ENCODE measurements at regions not wholly inside any gene's neighbourhood (a gene's known extent, or its start where the extent isn't known, plus 50 kb on each side); places are given as distances from the start of the nearest gene placed in this dataset.
"Not testable (repeated sequence)": the region's sequence is repeated elsewhere in the genome, so short reads cannot be mapped to it uniquely, and the experiment has no call there.

GRCh38 chr14:71338153-71338552 lies 430.9 kb downstream of the PCNX1 start:
- in situ Hi-C loops (cut with HindIII; ENCODE audit: low pct_unique_long_range_greater_than_20kb, low sequenced_read_pairs), result no loop called here

DNA sequence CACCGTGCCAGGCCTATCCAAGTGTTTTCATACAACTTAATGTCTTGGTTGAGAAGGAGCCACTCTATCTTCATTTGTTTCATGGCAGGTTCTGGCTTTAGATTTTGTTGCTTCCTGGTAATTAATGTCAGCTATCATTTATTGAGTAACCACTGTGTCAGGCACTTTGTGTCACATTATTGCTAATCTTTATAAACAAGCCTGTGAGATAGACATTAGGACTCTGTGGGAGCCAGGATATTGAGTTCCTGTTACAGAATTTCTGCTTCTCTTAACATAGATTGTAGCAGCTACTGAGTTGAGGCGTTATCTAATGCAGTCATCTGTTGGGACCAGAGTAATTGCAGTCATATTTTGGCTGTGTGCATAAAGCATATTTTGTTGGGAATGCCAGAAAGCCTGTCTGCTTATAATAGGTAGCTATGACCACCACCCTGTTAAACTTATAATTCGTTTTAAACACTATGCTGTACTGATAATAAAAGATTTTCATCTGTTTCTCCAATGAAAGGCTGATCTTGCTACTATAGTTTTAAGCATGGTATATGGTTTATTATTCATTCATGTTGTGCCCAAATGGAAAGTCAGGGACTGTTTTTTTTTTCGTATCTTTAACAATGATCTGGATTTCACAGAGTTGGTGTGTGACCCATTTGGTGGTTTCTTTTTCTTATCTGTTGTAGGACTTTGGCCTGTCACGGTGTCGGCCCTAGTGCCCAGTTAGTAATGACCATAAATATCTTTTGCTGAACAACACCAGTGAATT lies 432.6 kb downstream of the PCNX1 start:
- in situ Hi-C loops (cut with HindIII; ENCODE audit: low pct_unique_long_range_greater_than_20kb, low sequenced_read_pairs), result no loop called here
- DNase-seq (ENCODE audit: low read depth), result no peak

More at GRCh38 chr14:71338153-71338552, 430.9 kb downstream of the PCNX1 start:
- DNase-seq (ENCODE audit: low read depth), result no peak

GRCh38 chr14:71341156-71341555 lies 433.9 kb downstream of the PCNX1 start:
- DNase-seq (ENCODE audit: low read depth), result no peak

DNA sequence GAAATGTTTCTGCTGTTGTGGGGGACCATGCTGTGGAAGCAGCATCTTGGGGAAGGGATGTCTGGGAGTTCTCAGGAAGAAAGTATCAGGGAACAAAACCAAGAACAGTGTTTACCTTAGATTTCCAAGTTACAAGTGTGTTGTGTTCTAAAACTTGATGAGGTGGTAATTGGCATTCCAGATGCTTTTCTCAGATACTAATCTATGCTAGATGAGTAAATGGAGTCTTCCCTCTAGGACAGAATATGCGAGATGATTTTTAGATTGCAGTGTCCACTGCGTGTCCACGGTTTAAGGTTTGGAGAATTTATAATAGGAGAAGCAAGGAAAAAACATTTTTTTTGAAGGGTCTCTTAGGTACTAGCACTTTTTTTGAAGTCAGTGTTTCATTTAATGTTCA lies 436.5 kb downstream of the PCNX1 start:
- in situ Hi-C loops (cut with HindIII; ENCODE audit: low pct_unique_long_range_greater_than_20kb, low sequenced_read_pairs), result no loop called here
- no peak for DNase-seq (ENCODE audit: low read depth)

More at GRCh38 chr14:71341156-71341555, 433.9 kb downstream of the PCNX1 start:
- in situ Hi-C loops (cut with HindIII; ENCODE audit: low pct_unique_long_range_greater_than_20kb, low sequenced_read_pairs), result no loop called here

- in situ Hi-C loops (cut with HindIII; ENCODE audit: low pct_unique_long_range_greater_than_20kb, low sequenced_read_pairs), result no loop called here
- DNase-seq (ENCODE audit: low read depth), result no peak
Observed at GRCh38 chr14:71344506-71344905, 437.2 kb downstream of the PCNX1 start.

- in situ Hi-C loops (cut with HindIII; ENCODE audit: low pct_unique_long_range_greater_than_20kb, low sequenced_read_pairs), result no loop called here
- no peak for DNase-seq (ENCODE audit: low read depth)
Observed at GRCh38 chr14:71346685-71347084, 439.4 kb downstream of the PCNX1 start.

GRCh38 chr14:71348394-71348793 lies 441.1 kb downstream of the PCNX1 start:
- in situ Hi-C loops (cut with HindIII; ENCODE audit: low pct_unique_long_range_greater_than_20kb, low sequenced_read_pairs), result no loop called here
- DNase-seq (ENCODE audit: low read depth), result no peak

DNA sequence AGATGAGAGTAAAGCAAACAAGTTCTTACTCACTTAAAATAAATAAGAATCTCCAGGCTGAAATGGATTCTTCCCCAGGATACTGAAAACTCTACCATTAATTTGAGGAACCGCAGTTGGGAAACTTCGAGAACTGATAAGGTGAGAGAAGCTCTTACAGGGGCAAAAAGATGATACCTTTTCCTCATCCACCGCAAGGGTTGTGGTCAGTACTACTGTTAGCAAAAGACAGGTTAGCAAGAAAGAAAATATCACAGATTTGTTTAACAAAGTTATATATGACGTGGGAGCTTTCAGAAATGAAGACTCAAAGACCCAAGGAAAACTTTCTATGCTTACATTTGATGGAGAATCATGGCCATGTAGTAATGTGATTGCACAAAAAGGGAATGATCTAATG lies 441.6 kb downstream of the PCNX1 start:
- no peak for DNase-seq (ENCODE audit: low read depth)
- in situ Hi-C loops (cut with HindIII; ENCODE audit: low pct_unique_long_range_greater_than_20kb, low sequenced_read_pairs), result no loop called here

GRCh38 chr14:71354142-71354541 lies 446.9 kb downstream of the PCNX1 start:
- in situ Hi-C loops (cut with HindIII; ENCODE audit: low pct_unique_long_range_greater_than_20kb, low sequenced_read_pairs), result no loop called here
- DNase-seq (ENCODE audit: low read depth), result no peak

DNA sequence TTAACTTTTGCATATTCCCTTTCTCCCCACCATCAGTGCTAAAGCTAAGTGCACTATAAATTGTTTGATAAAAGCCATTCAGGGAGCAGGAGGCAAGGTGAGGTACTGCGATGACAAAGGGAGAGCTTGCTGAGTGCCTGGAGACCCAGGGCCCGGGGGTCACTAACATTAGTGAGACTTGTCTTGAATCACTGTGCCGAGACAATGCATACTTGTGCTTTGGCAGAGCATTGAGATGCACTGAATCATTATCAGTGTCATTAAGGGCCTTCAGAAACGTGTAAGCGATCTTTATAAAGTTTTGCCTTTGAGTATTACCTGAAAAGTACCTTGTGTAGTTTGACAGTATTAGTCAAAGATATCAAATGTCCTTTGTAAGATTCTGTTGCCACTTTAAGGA lies 447.5 kb downstream of the PCNX1 start:
- in situ Hi-C loops (cut with HindIII; ENCODE audit: low pct_unique_long_range_greater_than_20kb, low sequenced_read_pairs), result no loop called here
- no peak for DNase-seq (ENCODE audit: low read depth)

GRCh38 chr14:71355324-71356201 lies 448.3 kb downstream of the PCNX1 start:
- in situ Hi-C loops (cut with HindIII; ENCODE audit: low pct_unique_long_range_greater_than_20kb, low sequenced_read_pairs), result no loop called here
- no peak for DNase-seq (ENCODE audit: low read depth)

- in situ Hi-C loops (cut with HindIII; ENCODE audit: low pct_unique_long_range_greater_than_20kb, low sequenced_read_pairs), result no loop called here
- DNase-seq (ENCODE audit: low read depth), result no peak
Observed at GRCh38 chr14:71358209-71358931, 451.1 kb downstream of the PCNX1 start.

- DNase-seq (ENCODE audit: low read depth), result not testable (repeated sequence)
Observed at GRCh38 chr14:71358932-71359421, 451.7 kb downstream of the PCNX1 start.

GRCh38 chr14:71359823-71360222 lies 452.6 kb downstream of the PCNX1 start:
- DNase-seq (ENCODE audit: low read depth), result no peak
- in situ Hi-C loops (cut with HindIII; ENCODE audit: low pct_unique_long_range_greater_than_20kb, low sequenced_read_pairs), result no loop called here

More at GRCh38 chr14:71358932-71359421, 451.7 kb downstream of the PCNX1 start:
- in situ Hi-C loops (cut with HindIII; ENCODE audit: low pct_unique_long_range_greater_than_20kb, low sequenced_read_pairs), result not testable (repeated sequence)

GRCh38 chr14:71361336-71361735 lies 454.1 kb downstream of the PCNX1 start:
- in situ Hi-C loops (cut with HindIII; ENCODE audit: low pct_unique_long_range_greater_than_20kb, low sequenced_read_pairs), result no loop called here
- no peak for DNase-seq (ENCODE audit: low read depth)

- no peak for DNase-seq (ENCODE audit: low read depth)
Observed at GRCh38 chr14:71361874-71362273, 454.6 kb downstream of the PCNX1 start.

DNA sequence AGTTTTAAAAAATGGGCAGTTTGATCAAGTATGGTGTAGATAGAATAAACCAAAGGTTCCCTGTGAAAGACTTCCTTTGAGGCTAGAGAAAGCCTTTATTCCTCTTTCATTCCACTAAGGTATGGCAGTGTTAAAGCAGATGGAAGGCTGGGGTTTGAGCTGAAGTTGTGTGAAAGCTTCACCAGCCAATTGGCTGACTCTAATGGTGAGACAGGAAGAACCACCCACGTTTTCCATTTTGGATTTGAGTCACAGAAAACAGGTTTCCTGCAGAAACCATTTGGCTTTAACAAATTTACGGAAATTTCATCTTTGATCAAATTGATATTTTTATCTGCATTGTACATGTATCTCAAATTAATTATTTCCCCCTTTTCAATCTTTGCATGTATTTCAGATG lies 455.0 kb downstream of the PCNX1 start:
- no peak for DNase-seq (ENCODE audit: low read depth)
- in situ Hi-C loops (cut with HindIII; ENCODE audit: low pct_unique_long_range_greater_than_20kb, low sequenced_read_pairs), result no loop called here

More at GRCh38 chr14:71361874-71362273, 454.6 kb downstream of the PCNX1 start:
- in situ Hi-C loops (cut with HindIII; ENCODE audit: low pct_unique_long_range_greater_than_20kb, low sequenced_read_pairs), result no loop called here

- in situ Hi-C loops (cut with HindIII; ENCODE audit: low pct_unique_long_range_greater_than_20kb, low sequenced_read_pairs), result no loop called here
- DNase-seq (ENCODE audit: low read depth), result no peak
Observed at GRCh38 chr14:71362920-71363584, 455.8 kb downstream of the PCNX1 start.
